ENCODE measurements at regions not wholly inside any gene's neighbourhood (a gene's known extent, or its start where the extent isn't known, plus 50 kb on each side); places are given as distances from the start of the nearest gene placed in this dataset.

DNA sequence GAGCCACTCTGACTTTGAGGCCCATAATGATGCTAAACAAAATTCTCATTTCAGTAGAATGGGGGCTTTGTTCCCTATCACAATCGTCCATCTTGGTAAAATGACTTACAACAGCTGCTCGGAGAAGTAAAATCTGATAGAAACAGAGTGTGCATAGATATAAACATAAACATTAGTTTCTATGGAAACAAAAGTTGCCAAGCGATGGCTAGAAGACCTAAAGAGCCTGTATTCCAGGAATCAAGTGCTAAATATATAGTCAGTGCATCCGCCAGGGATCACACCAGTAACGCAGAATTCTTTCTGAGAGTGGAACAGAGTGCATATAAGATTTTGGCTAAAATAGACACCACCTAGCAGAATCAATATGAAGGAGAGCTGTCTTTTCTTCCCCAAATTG lies 91.2 kb upstream of the KAZN start:
- Histone ChIP-seq H3K36me3 (ENCODE audit: control insufficient read depth in 2 of 2, extremely low read depth in 1 of 2, insufficient read depth in 2 of 2, low read length in 2 of 2) (no peaks in the 10 kb centered on the region), H3K4me1 (ENCODE audit: control insufficient read depth, extremely low read depth, insufficient read depth, low read length) (no peaks in the 10 kb centered on the region), H3K9ac (replicated peaks; ENCODE audit: extremely low read depth, insufficient read depth, low read length) (no peak overlapping the region), H3K79me2 (ENCODE audit: control insufficient read depth, insufficient read depth, low read length) (no peaks in the 10 kb centered on the region), H3K27me3 (ENCODE audit: control insufficient read depth in 2 of 2, insufficient read depth in 2 of 2, low read length in 2 of 2) (no peaks in the 10 kb centered on the region), H3K9me3 (replicated peaks; ENCODE audit: control insufficient read depth, insufficient read depth, low read length) (peaks cover 5% of the 10 kb centered on the region), H3K27ac (ENCODE audit: insufficient read depth, low read depth, low read length) (no peak overlapping the region), H2AFZ (ENCODE audit: low read depth, low read length) (no peak overlapping the region), H3K4me2 (ENCODE audit: insufficient read depth, low read length) (no peak overlapping the region), H3K4me3 (replicated peaks in 1 of 3; ENCODE audit: insufficient read depth in 1 of 3, low read depth in 1 of 3, low read length in 3 of 3) (no peak overlapping the region), H3K9me1 (replicated peaks; ENCODE audit: control insufficient read depth, extremely low read depth, insufficient read depth, low read length) (no peaks in the 10 kb centered on the region), H4K20me1 (replicated peaks; ENCODE audit: control insufficient read depth, extremely low read depth, insufficient read depth, low read length) (no peaks in the 10 kb centered on the region)
- ChIA-PET POLR2A (no interaction called here), CTCF (no interaction called here)
- dilution Hi-C loops (cut with MboI; ENCODE audit: extremely low pct_ligation_motif_present, low sequenced_read_pairs) (no loop called here), intact Hi-C loops (cut with micrococcal nuclease) (no loop called here)
- TF ChIP-seq GATA2 (IDR thresholded peaks at IDR 0.05; ENCODE audit: insufficient read depth, insufficient read length, low read depth, low read length) (no peak), POLR2A (IDR thresholded peaks at IDR 0.05; ENCODE audit: low read depth, low read length) (no peak), MYC (IDR thresholded peaks at IDR 0.05; ENCODE audit: low read depth, low read length) (no peak), JUN (IDR thresholded peaks at IDR 0.05; ENCODE audit: borderline replicate concordance, insufficient read depth, insufficient read length, low read depth) (no peak), FOS (IDR thresholded peaks at IDR 0.05; ENCODE audit: borderline replicate concordance, insufficient read depth, low read length) (no peak), EZH2 (IDR thresholded peaks at IDR 0.05; ENCODE audit: borderline replicate concordance, low read depth, low read length, severe bottlenecking) (no peak), MAX (IDR thresholded peaks at IDR 0.05; ENCODE audit: insufficient read depth, insufficient read length) (no peak), POLR2AphosphoS5 (IDR thresholded peaks at IDR 0.05; ENCODE audit: insufficient read depth, low read depth, low read length) (no peak)
- TF ChIP-seq, protein P1, sequence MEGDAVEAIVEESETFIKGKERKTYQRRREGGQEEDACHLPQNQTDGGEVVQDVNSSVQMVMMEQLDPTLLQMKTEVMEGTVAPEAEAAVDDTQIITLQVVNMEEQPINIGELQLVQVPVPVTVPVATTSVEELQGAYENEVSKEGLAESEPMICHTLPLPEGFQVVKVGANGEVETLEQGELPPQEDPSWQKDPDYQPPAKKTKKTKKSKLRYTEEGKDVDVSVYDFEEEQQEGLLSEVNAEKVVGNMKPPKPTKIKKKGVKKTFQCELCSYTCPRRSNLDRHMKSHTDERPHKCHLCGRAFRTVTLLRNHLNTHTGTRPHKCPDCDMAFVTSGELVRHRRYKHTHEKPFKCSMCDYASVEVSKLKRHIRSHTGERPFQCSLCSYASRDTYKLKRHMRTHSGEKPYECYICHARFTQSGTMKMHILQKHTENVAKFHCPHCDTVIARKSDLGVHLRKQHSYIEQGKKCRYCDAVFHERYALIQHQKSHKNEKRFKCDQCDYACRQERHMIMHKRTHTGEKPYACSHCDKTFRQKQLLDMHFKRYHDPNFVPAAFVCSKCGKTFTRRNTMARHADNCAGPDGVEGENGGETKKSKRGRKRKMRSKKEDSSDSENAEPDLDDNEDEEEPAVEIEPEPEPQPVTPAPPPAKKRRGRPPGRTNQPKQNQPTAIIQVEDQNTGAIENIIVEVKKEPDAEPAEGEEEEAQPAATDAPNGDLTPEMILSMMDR (IDR thresholded peaks at IDR 0.05; ENCODE audit: extremely low read depth in 1 of 2, insufficient read depth in 1 of 2, low read depth in 1 of 2, low read length in 2 of 2), result no peak
- DNase-seq (ENCODE audit: low read depth, low spot score) (no peak), FAIRE-seq (no peak)
- BruUV-seq (replicated peaks), result no TSS peak
